ENCODE measurements at regions not wholly inside any gene's neighbourhood (a gene's known extent, or its start where the extent isn't known, plus 50 kb on each side); places are given as distances from the start of the nearest gene placed in this dataset.

DNA sequence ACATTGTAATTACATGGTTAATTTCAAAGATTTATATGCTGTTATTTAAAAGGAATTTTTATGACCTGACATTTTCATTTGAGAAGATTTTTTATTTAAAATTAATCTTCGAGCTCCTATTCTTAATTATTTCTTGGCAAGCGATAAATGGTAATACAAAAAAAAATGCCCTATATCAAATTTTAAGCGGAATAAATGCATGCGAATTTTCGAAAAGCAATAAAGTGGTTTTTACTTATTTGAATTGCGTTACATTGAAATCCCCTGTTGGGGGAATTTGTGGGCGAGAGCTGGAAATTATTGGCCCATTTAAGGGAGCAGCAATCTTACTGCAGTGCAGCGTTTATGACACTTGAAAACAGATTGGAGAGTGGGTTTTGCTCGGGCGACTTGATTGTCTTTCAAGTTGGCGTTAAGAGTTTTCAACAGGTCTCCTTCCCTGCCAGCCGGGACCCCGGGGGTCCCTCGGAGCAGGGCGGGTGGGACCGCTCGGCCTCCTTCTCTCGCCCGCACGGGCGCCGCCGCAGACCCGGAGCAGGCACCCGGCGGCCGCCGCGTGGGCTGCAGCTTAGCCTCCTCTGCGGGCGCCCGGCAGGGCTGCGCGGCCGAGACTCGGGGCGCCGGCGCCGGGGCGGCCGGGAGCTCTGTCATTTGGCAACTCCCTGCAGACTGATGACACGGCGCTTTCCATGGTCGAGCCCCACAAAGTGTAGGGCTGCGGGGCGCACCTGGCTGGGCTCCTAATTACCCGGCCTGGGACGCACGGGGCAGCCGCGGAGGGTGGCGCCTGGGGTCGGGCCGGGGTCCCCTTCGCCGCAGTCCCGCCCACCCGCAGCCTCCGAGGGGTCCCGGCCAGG lies 255.1 kb upstream of the SOX21 start (continued):
- TF ChIP-seq CHD1 (IDR thresholded peaks at IDR 0.05; ENCODE audit: low read depth, low read length), result no peak

DNA sequence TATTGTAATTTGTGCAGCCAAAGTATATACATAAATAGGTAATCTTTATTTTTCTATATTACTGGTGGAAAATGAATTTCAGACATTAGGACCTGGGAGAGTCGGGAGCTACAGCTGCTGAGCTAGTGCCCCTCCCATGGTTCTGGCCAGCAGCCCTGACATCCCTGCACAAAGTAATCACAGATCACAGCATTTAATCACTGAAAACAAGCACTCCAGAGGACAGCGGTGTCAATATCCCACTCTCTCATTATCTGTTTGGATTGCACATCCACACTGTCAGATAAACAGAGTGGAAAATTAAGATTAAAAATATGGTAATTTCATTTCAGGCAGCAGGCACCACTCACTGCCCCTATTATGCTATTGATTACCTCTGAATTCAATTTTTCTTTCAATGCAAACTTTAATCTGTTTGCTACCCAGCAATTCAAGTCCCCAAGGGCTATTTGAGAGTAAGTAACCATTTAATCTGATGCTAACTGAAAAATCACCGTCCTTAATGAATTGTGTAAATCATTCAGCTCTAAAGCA lies 254.1 kb upstream of the SOX21 start:
- BruUV-seq (replicated peaks), result no TSS peak
- Histone ChIP-seq H3K9me1 (ENCODE audit: insufficient read depth, low read length) (no peaks in the 10 kb centered on the region), H2AK9ac (replicated peaks; ENCODE audit: low read depth, low read length, poor library complexity) (no peak overlapping the region), H3K18ac (ENCODE audit: low read depth, low read length) (no peak overlapping the region), H3K4me2 (ENCODE audit: low read depth, low read length) (no peak overlapping the region), H3K23ac (ENCODE audit: low read depth, low read length) (no peak overlapping the region), H2BK5ac (ENCODE audit: low read depth, low read length, poor library complexity, severe bottlenecking) (no peak overlapping the region), H3K4me3 (ENCODE audit: insufficient read depth, low read depth, low read length) (no peak overlapping the region), H3K36me3 (ENCODE audit: control insufficient read depth, insufficient read depth, low read length) (no peaks in the 10 kb centered on the region), H3K9ac (ENCODE audit: low read depth, low read length) (no peak overlapping the region), H2AK5ac (ENCODE audit: low read depth, low read length) (no peak overlapping the region), H3K27me3 (ENCODE audit: control insufficient read depth, insufficient read depth, low read length) (peaks cover 48% of the 10 kb centered on the region), H3K4ac (ENCODE audit: low read depth, low read length) (no peak overlapping the region), H3K4me1 (ENCODE audit: control insufficient read depth, insufficient read depth, low read length) (no peaks in the 10 kb centered on the region; the same call in 1 of the 2 replicates), H4K5ac (ENCODE audit: low read depth, low read length) (no peak overlapping the region), H2BK15ac (ENCODE audit: low read depth, low read length) (no peak overlapping the region), H3K27ac (ENCODE audit: insufficient read depth, low read length) (no peak overlapping the region), H4K20me1 (ENCODE audit: insufficient read depth, low read length) (no peaks in the 10 kb centered on the region), H3K56ac (ENCODE audit: extremely low read depth, insufficient read depth, low read length) (no peak overlapping the region), H2AFZ (replicated peaks; ENCODE audit: low read length, poor library complexity) (no peak overlapping the region), H4K8ac (ENCODE audit: low read depth in 2 of 2, low read length in 2 of 2) (no peak overlapping the region), H2BK120ac (ENCODE audit: low read depth, low read length) (no peak overlapping the region), H3K79me1 (ENCODE audit: low read depth in 1 of 2, low read length in 2 of 2) (no peaks in the 10 kb centered on the region), H3K9me3 (ENCODE audit: control insufficient read depth, insufficient read depth, low read length) (no peaks in the 10 kb centered on the region), H4K91ac (ENCODE audit: insufficient read depth, low read depth, low read length) (no peak overlapping the region), H3K14ac (replicated peaks; ENCODE audit: low read depth, low read length) (no peak overlapping the region), H2BK20ac (ENCODE audit: low read depth, low read length) (no peak overlapping the region)
- intact Hi-C loops (cut with micrococcal nuclease) (no loop called here), in situ Hi-C loops (cut with MboI; ENCODE audit: low sequenced_read_pairs) (no loop called here), dilution Hi-C loops (cut with HindIII; ENCODE audit: low sequenced_read_pairs, unreplicated experiment) (no loop called here)
- ATAC-seq (ENCODE audit: low read depth), result no peak
- ChIA-PET POLR2A (ENCODE audit: unreplicated experiment) (no interaction called here), CTCF (no interaction called here)
- TF ChIP-seq POLR2A (IDR thresholded peaks at IDR 0.05; ENCODE audit: low read depth, low read length), result no peak
- no peak for TF ChIP-seq CEBPB (IDR thresholded peaks at IDR 0.05; ENCODE audit: low read depth, low read length)
- no peak for TF ChIP-seq NFE2L2 (IDR thresholded peaks at IDR 0.05; ENCODE audit: low read depth, low read length)
- no peak for DNase-seq
- no CpG with 5 or more reads among the region's 3 CpGs for WGBS, 2 experiments (ENCODE audit: extremely low coverage in 2 of 2, insufficient read length in 1 of 2)
